Effector memory CD8-positive, alpha-beta T cell (primary cell): ENCODE measurements at regions not wholly inside any gene's neighbourhood (a gene's known extent, or its start where the extent isn't known, plus 50 kb on each side); places are given as distances from the start of the nearest gene placed in this dataset.

Experiments
- ATAC-seq: fragments of 150-1000 bp; cut with Tn5 transposase; replicated peaks from 2 replicates; pipeline ENCODE4 v1.10.0; 2021; ENCODE audit warnings: mild to moderate bottlenecking, moderate library complexity
- DNase-seq, 3 experiments: peaks; one replicate each; pipeline ENCODE4 v3.0.0; 2021
- H3K27ac Mint-ChIP-seq, 2 donors: one replicate each; pipeline ENCODE4 v1.8.0; 2022; ENCODE audit warnings: mild to moderate bottlenecking in 2 of 2, mixed read lengths in 2 of 2, moderate library complexity in 2 of 2
- H3K27me3 Mint-ChIP-seq, 2 donors: one replicate each; pipeline ENCODE4 v1.8.0; 2022; ENCODE audit warnings: mixed read lengths in 2 of 2
- H3K36me3 Mint-ChIP-seq: one replicate; pipeline ENCODE4 v1.8.0; 2022; ENCODE audit warnings: mild to moderate bottlenecking, moderate library complexity, mixed read lengths; ENCODE audit not compliant: insufficient read depth
- H3K4me1 Mint-ChIP-seq, 2 donors: one replicate each; pipeline ENCODE4 v1.8.0; 2022; ENCODE audit warnings: low read depth in 2 of 2, mixed read lengths in 2 of 2
- H3K4me3 Mint-ChIP-seq, 2 donors: one replicate each; pipeline ENCODE4 v1.8.0; 2022; ENCODE audit warnings: mild to moderate bottlenecking in 2 of 2, mixed read lengths in 2 of 2, moderate library complexity in 2 of 2
- H3K9me3 Mint-ChIP-seq, 2 donors: one replicate each; pipeline ENCODE4 v1.8.0; 2022; ENCODE audit warnings: mixed read lengths in 2 of 2

DNA sequence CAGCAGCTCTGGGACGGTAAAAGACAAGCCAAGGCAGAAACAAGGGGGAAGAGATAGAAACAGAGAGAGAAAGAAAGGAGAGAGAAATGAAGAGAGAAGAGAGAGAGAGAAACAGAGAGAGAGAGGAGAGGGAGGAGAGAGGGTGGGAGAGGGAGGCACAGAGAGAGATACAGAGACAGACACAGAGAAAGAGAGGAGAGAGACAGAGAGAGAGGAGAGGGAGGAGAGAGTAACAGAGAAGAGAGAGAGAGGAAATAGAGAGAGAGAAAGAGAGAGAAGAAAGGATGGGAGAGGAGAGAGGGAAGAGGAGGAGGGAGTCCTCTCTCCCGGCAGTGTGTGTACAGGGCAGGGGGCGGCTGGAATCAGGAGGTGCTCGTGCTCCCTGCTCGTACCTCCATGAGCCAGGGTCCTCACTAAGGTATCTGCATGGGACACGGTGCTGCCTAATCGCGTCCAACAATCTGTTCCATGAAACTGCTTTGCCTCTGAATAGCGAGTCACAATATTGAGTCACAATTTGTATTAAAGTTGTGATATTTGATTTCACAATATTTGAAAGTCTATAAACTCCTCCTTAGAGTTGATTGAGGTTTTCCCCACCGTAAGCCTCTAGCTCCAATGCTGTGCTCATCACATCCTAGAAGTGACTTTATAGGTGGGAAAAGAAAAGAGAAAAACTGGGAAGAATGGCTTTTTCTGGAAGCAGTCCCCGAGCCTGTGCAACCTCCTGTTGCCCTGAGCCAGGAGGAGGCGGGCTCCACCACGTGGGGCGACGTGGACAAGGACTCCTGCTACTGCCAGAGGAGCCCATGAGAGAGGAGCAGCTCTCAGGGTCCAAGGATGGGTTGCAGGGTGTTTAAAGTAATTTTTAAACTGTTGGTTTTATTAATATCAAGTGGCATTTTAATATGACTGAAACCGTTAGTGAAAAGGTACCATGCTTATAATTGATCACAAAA lies 81.7 kb upstream of the ARHGEF7 start:
- peaks cover 0 to 2% of the 10 kb centered on the region in 2 donors for H3K4me1 Mint-ChIP-seq
- no peak for ATAC-seq
- H3K27me3 Mint-ChIP-seq: peaks cover 33 to 50% of the 10 kb centered on the region in 2 donors
- no peak overlapping the region for H3K27ac Mint-ChIP-seq
- DNase-seq: no peak
- H3K36me3 Mint-ChIP-seq: no peaks in the 10 kb centered on the region
- no peak overlapping the region for H3K4me3 Mint-ChIP-seq
- H3K9me3 Mint-ChIP-seq: peaks cover 0 to under 1% of the 10 kb centered on the region in 2 donors

DNA sequence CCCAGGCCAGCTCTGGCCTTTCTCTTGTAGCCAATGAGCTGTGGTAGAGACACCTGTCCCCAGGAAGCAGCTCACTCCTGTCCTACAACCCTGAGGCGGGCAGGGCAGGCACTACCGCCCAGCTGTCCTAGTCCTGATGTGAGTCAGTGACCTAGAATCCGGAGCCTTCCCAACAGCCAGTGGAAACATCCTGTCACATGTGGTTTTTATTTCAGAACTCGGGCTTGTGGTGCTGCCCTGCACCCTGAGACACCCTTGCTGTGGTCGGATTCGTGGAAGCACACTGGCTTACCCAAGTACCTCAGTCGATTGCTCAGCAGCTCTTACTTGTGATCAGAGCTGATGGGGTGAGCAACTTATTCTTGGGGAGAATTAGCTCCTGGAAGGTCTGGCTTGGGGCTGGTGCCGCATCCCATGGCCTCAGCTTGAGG lies 83.6 kb upstream of the ARHGEF7 start:
- DNase-seq (no peak), ATAC-seq (peak; percentile 22)
- Mint-ChIP-seq H3K9me3 (peaks cover 0 to 2% of the 10 kb centered on the region in 2 donors), H3K4me3 (peak overlapping the region in 1 of 2 donors; percentile 13), H3K4me1 (peaks cover 0 to 2% of the 10 kb centered on the region in 2 donors), H3K27me3 (peaks cover 45 to 50% of the 10 kb centered on the region in 2 donors), H3K27ac (no peak overlapping the region), H3K36me3 (no peaks in the 10 kb centered on the region)

DNA sequence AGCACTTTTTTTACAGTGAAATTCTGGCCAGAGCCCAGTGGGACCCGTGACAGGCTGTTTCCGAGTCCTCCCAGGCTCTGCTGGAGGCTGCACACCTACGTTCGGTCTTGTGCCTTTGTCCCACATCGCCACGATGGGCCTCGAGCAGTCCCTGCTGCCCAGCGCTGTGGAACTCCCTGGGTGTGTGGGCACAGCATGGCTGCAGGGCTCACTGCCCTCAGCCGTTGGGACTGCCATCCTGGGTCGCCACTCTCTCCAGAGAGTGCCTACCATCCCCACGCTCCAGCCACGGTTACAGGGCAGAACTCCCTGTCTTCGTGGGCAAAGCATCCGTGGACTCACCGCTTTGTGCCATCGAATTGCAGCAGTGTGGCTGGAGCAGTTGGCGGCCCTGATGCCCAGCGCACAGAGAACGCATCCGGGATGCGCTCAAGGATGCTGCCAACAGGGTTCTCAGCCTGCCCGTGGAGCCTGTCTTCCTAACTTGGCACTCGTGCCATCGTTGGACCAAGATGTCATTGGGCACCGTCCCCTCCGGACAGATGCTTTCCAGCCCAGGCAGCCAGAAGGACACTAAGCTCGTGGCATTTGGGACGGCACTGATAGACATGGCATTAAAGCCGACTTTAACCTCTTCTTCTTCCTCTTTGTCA lies 85.0 kb upstream of the ARHGEF7 start:
- Mint-ChIP-seq H3K9me3 (peaks cover 0 to 2% of the 10 kb centered on the region in 2 donors), H3K36me3 (no peaks in the 10 kb centered on the region), H3K4me3 (no peak overlapping the region), H3K27ac (no peak overlapping the region), H3K4me1 (peaks cover 0 to 2% of the 10 kb centered on the region in 2 donors), H3K27me3 (peaks cover 44 to 50% of the 10 kb centered on the region in 2 donors)
- ATAC-seq (no peak), DNase-seq (no peak)

DNA sequence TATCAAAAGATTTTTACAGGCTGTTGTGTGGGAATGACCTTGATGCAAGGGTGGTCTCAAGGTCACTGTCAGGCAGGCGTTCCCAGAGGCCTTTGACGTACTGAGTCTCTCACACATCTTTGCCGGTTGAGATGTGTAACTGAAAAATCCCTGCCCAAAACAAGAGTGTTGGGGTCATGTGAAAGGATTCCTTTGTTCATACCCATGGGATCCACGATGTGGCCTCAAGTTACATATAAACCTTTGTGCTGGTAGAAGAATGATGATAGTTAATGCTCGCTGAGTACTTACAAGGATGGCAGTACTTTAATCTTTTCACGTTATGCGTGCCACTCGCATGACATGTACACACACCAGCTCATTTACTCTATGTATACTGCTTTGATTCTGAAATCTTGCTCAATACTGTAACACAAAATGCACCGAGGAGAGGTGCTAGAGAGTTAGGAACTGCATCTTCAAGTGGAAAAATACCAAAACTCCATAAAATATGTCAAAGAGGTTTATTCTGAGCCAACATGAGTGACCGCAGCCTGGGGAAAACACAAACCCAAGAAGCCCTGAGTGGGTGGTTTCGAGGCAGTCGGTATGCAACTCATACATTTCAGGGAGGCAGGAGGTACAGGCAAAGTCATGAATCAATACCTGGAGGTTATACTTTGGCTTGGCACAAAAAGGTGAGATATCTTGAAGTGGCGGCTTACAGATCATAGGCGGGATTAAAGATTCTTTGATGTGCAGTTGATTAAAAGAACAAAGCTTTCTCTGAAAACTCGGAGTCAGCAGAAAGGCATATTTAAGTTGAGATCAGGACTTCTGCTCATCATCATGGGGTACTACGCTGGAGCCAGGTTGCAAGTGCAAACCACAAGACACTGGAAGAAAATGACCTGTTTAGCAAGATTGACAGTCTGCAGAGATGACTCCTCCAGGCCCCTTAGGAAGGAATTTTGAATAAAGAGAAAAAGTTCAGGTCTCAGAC lies 87.4 kb upstream of the ARHGEF7 start:
- DNase-seq: no peak
- H3K27me3 Mint-ChIP-seq: peaks cover 47 to 54% of the 10 kb centered on the region in 2 donors
- H3K36me3 Mint-ChIP-seq: no peaks in the 10 kb centered on the region
- ATAC-seq: no peak
- peaks cover 0 to 2% of the 10 kb centered on the region in 2 donors for H3K4me1 Mint-ChIP-seq
- no peak overlapping the region for H3K27ac Mint-ChIP-seq
- H3K9me3 Mint-ChIP-seq: peaks cover 0 to 4% of the 10 kb centered on the region in 2 donors
- no peak overlapping the region for H3K4me3 Mint-ChIP-seq

DNA sequence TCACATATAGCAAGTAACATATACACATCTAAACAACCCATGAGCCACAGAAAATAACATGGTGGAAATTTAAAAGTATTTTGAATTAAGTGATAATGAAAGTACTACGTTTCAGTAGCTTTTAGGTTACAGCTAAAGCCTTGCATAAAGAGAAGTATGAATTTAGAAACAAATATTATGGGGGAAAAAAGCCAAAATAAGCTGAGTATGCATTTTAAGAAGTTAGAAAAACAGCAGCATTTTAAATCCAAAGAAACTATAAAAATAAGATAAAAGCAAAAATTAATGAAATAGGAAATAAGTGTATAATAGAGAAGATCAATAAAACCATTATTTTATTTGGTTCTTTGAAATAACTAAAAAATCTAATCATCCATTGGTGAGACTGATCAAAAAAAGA lies 89.8 kb upstream of the ARHGEF7 start:
- Mint-ChIP-seq H3K27ac (no peak overlapping the region), H3K9me3 (peaks cover 4 to 18% of the 10 kb centered on the region in 2 donors), H3K4me3 (no peak overlapping the region), H3K36me3 (no peaks in the 10 kb centered on the region), H3K27me3 (peaks cover 32 to 61% of the 10 kb centered on the region in 2 donors), H3K4me1 (no peaks in the 10 kb centered on the region)
- DNase-seq (no peak), ATAC-seq (no peak)

DNA sequence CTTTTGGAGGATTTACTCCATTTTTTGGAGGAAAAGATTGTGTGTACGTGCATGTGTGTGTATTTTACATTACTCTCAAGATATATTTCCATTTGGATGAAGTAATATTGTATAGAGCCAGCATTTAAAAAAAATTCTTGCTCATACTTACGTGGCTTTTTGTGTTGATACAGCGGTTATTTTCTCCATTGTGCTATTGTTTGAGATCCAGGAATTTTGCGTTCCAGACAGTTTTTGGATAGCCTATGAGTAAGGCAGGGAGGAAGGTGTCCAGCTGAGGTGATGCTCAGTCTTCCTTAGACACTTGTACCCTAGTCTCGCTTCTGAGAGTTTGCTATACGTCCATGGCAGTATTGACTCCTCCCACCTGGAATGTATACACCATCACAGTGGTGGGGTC lies 92.2 kb upstream of the ARHGEF7 start:
- H3K4me1 Mint-ChIP-seq: no peaks in the 10 kb centered on the region
- H3K9me3 Mint-ChIP-seq: peaks cover 2 to 18% of the 10 kb centered on the region in 2 donors
- no peak for ATAC-seq
- peaks cover 14 to 46% of the 10 kb centered on the region in 2 donors for H3K27me3 Mint-ChIP-seq
- no peaks in the 10 kb centered on the region for H3K36me3 Mint-ChIP-seq
- no peak overlapping the region for H3K4me3 Mint-ChIP-seq
- no peak overlapping the region for H3K27ac Mint-ChIP-seq
- DNase-seq: no peak

DNA sequence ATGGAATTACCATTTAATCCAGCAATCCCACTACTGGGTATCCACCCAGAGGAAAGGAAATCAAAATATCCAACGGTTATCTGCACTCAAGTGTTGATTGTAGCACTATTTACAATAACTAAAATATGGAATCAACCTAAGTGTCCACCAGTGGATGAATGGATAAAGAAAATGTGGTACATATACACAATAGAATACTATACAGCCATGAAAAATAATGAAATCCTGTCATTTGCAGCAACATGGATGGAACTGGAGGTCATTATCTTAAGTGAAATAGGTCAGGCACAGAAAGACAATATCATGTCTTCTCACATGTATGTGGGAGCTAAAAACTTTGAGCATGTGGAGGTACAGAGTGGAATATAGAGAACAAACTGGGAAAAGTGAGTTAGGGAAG lies 92.9 kb upstream of the ARHGEF7 start:
- no peaks in the 10 kb centered on the region for H3K4me1 Mint-ChIP-seq
- peaks cover 2 to 18% of the 10 kb centered on the region in 2 donors for H3K9me3 Mint-ChIP-seq
- DNase-seq (no peak), ATAC-seq (no peak)
- H3K27ac Mint-ChIP-seq: no peak overlapping the region
- no peak overlapping the region for H3K4me3 Mint-ChIP-seq
- no peaks in the 10 kb centered on the region for H3K36me3 Mint-ChIP-seq
- peaks cover 10 to 39% of the 10 kb centered on the region in 2 donors for H3K27me3 Mint-ChIP-seq

DNA sequence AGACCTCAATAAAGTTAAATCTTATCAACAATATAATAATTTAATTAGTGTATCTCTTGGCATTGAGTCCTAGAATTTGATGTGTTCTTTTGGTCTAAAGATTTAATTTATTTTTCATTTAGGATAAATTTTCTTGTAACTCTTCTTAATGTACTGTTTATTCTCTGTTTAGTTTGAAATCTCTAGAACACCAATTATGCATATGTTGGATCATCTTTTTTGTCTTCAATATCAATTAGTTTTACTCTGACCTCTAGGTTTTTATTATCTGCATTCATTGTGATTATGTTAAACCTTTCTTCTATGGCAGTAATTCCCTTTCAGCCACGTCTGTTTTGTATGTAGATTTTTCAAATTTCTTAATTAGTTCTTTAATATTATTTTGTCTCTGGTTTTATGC lies 93.8 kb upstream of the ARHGEF7 start:
- DNase-seq (no peak), ATAC-seq (no peak)
- H3K4me3 Mint-ChIP-seq: no peak overlapping the region
- no peaks in the 10 kb centered on the region for H3K36me3 Mint-ChIP-seq
- no peaks in the 10 kb centered on the region for H3K4me1 Mint-ChIP-seq
- H3K9me3 Mint-ChIP-seq: peaks cover 2 to 18% of the 10 kb centered on the region in 2 donors
- H3K27ac Mint-ChIP-seq: no peak overlapping the region
- H3K27me3 Mint-ChIP-seq: peaks cover 14 to 35% of the 10 kb centered on the region in 2 donors

DNA sequence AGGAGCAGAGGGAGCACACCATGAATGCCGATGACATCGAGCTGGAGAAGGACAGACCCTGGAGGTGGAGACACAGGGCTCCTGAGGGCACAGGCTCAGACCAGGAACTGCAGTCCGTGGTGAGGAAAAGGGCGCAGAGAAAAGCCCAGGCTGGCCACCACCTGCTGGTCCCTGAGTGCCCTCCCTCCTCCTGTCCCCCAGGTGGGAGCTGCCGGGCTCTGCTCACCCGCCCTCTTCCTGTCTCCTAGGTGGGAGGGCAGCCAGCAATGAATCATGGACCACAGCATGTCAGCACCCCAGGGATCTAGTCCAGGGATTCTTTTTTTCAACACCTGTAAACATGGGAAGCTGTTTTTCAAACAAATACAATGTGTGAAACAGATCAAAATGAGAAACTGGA lies 94.6 kb upstream of the ARHGEF7 start:
- DNase-seq (no peak), ATAC-seq (no peak)
- no peaks in the 10 kb centered on the region for H3K36me3 Mint-ChIP-seq
- H3K4me1 Mint-ChIP-seq: no peaks in the 10 kb centered on the region
- no peak overlapping the region for H3K27ac Mint-ChIP-seq
- peaks cover 2 to 18% of the 10 kb centered on the region in 2 donors for H3K9me3 Mint-ChIP-seq
- no peak overlapping the region for H3K4me3 Mint-ChIP-seq
- H3K27me3 Mint-ChIP-seq: peaks cover 17 to 35% of the 10 kb centered on the region in 2 donors

DNA sequence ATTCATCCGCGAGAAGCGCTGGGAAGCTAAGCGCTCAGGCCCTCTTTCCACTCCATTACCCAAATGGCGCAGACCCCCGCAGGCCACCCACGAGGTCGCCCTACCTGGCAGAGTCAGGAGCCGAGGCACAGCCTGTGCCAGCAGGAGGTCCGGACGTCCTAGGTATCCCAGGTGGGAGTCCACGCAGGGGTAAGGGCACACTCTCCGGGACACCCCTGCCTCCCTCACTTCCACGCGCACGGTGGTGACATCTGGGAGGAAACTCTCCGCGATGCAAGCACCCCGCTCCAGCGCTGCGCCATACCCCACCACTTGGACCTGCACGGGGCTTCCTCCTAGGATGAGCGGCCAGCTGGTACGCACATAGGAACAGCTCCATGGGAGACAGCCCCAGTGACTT lies 95.1 kb upstream of the ARHGEF7 start:
- DNase-seq: no peak
- H3K4me3 Mint-ChIP-seq: no peak overlapping the region
- ATAC-seq: no peak
- no peak overlapping the region for H3K27ac Mint-ChIP-seq
- no peaks in the 10 kb centered on the region for H3K4me1 Mint-ChIP-seq
- H3K9me3 Mint-ChIP-seq: peaks cover 2 to 18% of the 10 kb centered on the region in 2 donors
- no peaks in the 10 kb centered on the region for H3K36me3 Mint-ChIP-seq
- peaks cover 17 to 32% of the 10 kb centered on the region in 2 donors for H3K27me3 Mint-ChIP-seq

DNA sequence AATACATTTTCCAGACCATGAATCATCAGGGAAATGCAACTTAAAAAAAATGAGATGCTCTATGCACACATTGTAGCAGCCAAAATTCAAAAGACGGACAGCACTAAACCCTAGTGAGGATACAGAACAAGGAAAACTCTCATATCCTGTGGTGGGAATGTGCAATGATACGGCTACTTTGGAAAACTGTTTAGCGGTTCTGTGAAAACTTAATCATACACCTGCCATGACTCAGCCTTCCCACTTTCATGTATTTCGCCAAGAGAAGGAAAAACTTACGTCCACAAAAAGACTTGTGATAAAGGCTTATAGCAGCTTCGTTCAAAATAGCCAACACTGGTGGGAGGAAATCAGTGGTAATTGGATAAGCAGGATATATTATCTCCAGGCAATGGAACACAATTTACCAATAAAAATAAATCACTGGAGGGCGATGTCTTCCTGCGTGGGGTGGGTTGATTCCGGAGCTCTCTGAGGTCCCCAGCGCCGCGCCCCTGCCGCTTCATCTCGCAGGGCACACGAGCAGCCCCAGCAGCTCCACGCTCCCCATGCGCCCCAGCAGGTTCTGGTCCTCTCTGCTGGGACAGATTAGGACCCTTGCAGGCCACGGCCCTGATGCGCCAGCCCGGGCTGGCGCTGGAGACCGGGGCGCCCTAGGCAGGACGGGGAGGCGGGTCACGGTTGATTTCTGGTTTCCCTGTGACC lies 97.2 kb upstream of the ARHGEF7 start:
- ATAC-seq (no peak), DNase-seq (no peak)
- Mint-ChIP-seq H3K36me3 (no peaks in the 10 kb centered on the region), H3K27me3 (peaks cover 8 to 15% of the 10 kb centered on the region in 2 donors), H3K27ac (no peak overlapping the region), H3K9me3 (peaks cover 0 to 18% of the 10 kb centered on the region in 2 donors), H3K4me3 (no peak overlapping the region), H3K4me1 (no peaks in the 10 kb centered on the region)

DNA sequence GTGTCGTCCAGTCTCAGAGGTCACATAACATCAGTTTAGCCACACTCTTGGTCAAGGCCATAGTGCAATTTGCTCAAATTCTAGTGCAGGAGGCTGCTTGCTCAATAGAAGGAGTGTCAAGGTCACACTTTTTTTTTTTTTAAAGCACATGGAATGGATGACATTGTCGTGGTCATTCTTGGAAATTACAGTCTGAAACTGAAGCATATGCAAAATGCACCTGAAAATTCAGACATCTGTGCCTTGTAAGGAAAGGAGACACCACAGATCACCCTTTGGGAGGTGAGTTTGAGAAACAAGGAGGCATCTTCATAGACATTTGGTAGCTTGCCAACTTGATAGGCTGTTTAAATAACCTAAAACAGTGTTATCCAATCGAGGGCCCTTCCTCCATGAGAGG lies 98.3 kb upstream of the ANKRD10 start:
- Mint-ChIP-seq H3K36me3 (no peaks in the 10 kb centered on the region), H3K27me3 (peaks cover 24 to 27% of the 10 kb centered on the region in 2 donors), H3K9me3 (no peaks in the 10 kb centered on the region), H3K27ac (no peak overlapping the region), H3K4me3 (no peak overlapping the region), H3K4me1 (peaks cover 0 to 3% of the 10 kb centered on the region in 2 donors)
- DNase-seq: no peak
- ATAC-seq: no peak
